ENCODE measurements at regions not wholly inside any gene's neighbourhood (a gene's known extent, or its start where the extent isn't known, plus 50 kb on each side); places are given as distances from the start of the nearest gene placed in this dataset.

DNA sequence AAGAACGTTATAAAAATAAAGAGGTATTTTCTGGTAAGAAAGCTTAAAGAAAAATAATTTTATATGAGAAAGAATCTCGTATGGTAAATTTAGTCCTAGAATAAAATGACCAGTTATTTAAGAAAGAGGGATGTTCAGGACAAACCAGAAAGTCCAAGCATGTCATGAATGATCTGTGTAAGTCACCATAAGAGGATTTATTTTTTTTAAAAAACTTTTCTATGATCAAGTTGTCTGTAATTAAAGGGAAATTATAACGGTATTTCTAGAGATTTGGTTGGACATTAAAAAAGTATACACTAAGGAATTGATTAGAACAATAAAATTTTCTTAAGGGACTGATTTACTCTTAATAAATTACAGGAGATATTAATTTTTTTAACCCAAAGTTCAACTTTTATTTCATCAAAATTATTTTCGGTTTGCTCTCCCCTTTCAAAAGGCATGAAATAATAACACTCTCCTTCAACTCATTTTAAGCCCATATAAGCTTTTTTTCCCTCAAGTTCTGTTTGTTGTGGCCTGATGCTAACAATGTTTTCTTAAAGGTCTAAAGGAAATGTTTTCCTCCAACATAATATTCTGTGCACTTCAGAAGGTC is 49.9 kb upstream of the CPSF6 start:
- no peak for DNase-seq (ENCODE audit: low read depth)
- no peak overlapping the region for H3K4me3 ChIP-seq (ENCODE audit: low read depth, low read length)
- TF ChIP-seq CTCF (conservative IDR thresholded peaks at IDR 0.05; ENCODE audit: low read depth, low read length), result no peak
